Stimulated activated CD8-positive, alpha-beta memory T cell treated with anti-CD3 and anti-CD28 coated beads, Interleukin-7, amount 100 ng/mL, for 48 hours (primary cell): ENCODE measurements at regions not wholly inside any gene's neighbourhood (a gene's known extent, or its start where the extent isn't known, plus 50 kb on each side); places are given as distances from the start of the nearest gene placed in this dataset.

ENCODE experiments used
- DNase-seq, 2 donors: peaks; one replicate each; pipeline ENCODE4 v3.0.0-alpha.2; 2020; ENCODE audit warnings: low read depth in 1 of 2; ENCODE audit errors: extremely low read depth in 1 of 2

DNA sequence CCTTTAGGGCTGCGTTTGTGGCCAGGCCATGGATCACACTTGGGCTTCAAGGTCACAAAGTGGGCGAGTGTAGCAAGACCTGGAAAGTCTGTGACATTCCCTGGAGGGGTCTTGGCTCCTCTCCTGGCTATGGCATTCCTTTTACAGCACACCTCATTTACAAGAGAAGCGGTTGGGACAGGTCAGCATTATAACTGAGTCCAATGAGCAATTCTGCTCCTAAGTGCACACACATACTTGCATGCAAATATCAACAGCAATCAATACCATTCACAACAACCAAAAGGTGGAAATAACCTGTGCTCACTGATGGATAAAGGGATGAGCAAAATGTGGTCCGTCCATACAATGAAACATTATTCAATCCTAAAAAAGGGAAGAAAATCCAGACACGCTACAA lies 298.2 kb downstream of the CTTN start:
- DNase-seq: no peak

DNA sequence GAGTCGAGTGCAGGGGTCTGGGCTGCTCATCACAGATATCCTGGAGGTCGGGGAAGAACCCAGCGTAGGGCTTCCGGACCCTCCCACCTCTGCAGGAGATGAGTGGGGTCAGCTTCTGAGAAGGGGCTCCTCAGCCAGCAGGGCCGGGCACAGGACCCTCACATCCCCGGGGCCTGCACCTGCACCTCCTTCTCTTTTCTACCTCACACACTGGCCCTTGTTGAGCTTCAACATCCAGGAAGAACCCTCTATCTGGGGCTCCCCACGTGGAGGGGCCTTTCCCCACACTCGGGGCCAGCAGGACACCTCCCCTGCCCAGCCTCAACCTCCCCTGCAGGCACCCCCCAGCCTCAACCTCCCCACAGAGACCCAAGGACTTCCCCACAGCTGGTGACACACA lies 299.4 kb downstream of the CTTN start:
- no peak for DNase-seq

DNA sequence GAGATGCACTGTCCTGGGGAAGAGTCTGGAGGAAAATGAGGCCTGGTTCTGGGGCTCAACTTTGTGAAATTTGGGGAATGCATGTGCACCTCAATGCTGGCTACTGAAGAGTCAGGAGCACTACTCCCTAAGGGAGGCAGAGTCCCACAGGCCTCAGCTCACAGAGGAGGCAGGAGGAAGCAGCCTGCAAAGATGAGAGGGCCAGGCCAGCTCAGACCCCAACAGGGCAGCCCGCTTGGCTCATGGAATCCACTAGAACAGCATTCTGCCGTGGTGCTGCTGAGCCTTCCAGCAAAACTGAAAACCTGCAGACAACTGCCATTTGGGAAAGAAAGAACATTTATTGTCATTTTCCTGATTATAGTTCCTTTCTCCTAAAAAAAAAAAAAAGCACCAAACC lies 300.5 kb downstream of the CTTN start:
- DNase-seq: no peak

DNA sequence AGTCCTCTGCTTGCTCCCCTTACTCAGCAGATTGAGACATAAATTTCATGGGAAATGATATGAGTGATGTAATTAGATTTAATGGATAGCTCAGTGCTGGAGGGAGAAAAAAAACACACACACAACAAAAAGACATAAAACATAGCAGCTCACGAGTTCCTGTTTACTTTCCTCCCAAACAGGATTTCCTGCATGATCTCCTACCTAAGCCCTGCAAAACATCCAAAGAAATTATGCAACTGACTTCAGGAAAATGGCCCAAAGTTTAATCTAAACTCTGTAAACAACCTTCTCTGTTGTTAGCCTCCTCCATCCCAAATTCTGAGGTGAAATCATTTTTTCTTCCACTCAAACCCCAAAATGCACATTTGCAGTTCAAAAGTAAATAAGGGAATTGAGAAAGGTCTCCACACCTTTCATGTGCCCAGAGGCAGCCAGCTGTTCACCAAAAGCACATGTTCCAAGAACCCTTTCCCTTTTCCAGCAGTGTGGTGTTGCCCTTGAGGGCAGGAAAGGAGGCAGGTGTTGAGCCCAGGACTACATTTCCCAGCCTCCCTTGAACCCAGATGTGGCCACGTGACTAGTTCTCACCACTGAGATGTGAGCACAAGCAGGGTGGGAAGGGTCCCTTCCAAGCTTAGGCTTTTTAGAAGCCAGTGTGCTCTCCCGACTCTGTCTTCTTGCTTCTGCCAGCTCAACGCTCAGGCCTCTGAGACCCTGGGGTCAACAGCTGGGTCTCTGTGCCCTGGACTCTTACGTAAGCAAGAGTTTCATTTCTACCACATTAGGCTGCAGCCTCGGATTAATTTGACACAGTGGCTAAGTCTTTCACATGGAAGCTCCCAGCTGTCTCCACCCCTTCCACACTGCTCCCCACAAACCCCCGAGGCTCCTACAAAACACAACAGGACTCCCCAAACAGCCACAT lies 301.2 kb downstream of the CTTN start:
- DNase-seq: no peak

DNA sequence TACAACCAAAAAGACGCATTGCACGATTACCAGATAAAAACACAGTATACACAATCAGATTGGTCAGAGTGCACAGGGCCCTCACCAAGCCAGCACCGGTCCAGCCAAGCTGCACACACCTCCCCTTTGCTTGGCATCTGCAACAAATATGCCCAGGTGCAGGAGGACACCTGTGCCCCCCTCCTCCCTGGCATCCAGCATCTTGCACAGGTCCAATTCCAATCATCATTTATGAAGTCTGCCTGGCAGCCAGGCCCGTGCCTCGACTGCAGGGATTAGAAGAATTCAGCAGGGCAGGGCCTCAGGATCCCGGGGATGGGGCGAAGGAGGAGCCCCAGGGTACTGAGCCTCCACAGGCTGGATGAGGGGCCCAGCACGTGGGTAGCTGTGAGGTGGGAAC lies 302.1 kb downstream of the CTTN start:
- DNase-seq: no peak

DNA sequence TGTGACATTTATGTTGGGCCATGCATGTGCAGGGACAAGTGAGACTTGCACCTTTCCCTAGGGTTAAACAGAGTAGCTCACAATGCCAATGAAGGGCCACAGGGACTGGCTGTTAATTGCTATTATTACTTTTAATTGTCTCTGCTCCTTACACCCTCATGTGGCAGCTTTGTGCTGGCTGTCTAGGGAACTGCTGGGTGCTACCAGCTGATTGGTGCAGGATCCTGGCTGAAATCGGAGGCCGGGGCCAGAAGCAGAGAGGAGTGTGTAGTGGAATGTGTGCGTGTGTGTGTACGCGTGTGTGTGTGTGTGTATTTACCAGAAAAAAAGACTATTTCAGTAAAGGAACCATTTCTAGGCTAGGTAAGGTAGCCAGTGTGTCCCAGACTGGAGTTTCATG lies 302.5 kb downstream of the CTTN start:
- DNase-seq: no peak

DNA sequence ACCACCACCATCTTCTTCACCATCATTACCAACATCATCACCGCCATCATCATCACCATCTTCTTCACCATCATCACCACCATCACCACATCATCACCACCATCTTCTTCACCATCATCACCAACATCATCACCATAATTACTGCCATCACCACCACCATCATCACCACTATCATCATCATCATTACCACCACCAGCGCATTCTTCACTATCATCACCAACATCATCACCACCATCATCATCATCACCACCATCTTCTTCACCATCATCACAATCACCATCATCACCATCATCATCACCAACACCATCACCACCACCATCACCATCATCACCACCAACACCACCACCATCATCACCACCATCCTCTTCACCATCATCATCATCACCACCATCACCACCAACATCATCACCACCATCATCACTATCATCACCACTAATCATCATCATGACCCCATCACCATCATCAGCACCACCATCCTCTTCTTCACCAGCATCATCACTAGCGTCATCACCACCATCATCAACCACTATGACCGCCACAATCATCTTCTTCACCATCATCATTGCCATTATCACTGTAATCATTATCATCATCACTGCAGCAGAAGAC lies 303.8 kb downstream of the CTTN start:
- DNase-seq: no peak

DNA sequence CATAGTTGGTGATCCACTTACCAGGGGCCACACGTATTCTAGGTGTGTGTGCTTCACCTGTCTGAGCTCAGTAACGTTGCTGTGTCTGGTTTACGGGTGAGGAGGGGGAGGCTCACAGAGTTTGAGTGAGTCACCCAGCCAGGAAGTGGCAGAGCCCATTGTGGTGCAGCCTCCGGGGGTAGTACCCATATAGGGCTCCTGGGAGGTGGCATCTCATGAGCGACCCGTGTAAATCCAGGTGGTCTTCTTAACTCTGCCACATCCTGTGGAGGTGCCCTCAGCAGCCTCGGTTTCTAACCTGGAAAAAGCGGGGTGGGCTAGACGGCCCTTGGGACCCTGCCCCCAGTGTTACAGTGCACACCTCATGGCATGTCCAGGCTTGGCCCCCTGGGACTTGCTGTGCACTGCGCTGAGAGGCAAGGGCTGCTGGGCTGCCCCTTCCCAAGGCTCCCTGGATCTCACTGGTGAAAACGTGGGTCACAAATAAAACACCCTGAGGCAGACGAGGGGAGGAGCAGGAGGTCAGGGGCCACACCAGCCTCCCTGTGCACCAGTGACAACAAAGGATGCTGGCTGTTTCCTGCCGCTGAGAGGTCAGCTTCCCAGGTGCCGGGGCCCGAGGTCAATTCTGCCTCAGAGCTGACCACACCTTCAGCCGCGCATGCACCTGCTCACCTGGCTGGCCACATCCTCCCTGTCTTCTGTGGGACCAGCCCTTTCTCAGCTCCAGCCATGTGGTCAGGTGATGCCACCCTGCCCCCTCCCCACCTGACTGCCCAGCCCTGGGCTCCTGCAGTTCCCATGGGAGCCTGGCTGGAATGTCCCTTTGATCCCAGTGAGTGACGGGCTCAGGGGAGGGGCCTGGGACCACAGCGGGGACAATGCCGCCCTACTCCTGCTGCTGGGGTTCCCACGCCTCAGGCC lies 305.1 kb downstream of the CTTN start:
- no peak for DNase-seq

DNA sequence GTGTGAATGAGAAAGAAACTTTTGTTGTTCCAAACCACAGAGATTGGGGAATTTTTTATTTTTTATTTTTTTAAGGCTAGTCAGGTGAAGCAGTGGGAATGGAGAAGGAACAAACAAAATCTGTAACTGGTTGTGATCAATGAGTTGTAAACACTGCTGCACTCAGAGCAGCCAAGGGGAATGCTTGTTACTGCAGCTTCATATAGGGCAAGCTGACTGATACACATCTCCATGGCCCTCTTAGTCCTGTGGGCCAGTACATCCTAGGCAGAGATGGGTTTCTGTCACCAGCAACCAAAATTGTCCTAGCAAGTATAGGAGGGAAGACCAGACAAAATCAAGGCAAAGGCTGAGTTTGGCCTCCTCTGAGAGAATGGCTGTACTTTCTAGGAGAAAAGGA lies 306.8 kb downstream of the CTTN start:
- DNase-seq: no peak

DNA sequence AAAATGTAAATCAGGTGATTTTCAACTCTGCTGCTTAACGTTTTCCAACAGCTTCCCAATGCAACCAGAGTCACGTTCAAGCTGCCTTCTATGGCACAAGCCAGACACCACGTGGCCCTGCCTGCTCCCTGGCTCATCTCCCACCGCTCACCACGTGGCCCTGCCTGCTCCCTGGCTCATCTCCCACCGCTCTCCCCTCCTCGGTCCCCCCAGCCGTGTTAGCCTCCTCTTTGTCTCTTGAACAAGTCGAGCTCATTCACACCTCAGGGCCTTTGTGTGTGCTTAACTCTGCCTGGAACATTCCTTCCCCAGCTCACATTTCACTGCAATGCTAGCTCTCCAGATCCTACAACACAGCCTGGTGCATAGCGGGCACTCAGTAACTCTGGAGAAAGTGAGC lies 307.6 kb downstream of the CTTN start:
- no peak for DNase-seq

DNA sequence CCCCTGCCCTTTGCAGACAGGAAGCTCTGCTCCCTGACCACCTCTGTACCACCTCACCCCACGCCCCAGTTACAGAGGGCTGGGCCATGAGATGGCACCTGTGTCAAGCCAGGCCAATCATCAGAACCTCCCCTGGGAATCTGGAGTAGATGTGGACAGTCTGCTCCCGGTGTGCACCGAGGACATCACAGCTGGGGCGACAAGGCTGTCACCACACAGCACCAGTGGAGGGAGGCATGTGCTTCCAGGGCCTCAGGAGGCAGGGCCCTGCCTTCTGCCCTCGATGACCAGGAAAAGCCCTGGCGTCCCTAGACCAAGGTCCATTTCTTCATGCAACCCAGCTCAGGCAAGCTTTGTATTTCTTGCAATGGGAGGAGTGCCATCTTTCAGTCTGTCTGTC lies 309.5 kb downstream of the CTTN start:
- no peak for DNase-seq

DNA sequence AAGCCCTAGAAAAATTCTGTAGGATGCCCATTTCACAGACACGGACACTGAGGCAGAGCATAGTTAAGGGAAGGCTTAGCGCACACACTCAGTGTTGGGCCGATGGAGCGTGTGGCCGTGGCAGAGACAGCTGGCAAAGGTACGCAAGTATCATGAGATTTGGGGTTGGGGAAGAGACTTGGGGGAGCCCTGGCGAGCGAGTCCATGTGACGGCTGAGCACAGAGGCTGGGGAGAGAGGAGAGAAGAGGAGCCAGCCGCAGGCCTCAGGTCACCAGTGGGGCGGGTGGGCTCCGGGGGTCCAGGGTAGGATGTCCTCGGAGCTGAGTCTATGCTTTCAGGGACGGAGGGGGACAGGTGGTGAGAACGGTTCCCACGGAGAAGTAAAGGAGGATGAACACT lies 311.3 kb downstream of the CTTN start:
- DNase-seq: no peak

DNA sequence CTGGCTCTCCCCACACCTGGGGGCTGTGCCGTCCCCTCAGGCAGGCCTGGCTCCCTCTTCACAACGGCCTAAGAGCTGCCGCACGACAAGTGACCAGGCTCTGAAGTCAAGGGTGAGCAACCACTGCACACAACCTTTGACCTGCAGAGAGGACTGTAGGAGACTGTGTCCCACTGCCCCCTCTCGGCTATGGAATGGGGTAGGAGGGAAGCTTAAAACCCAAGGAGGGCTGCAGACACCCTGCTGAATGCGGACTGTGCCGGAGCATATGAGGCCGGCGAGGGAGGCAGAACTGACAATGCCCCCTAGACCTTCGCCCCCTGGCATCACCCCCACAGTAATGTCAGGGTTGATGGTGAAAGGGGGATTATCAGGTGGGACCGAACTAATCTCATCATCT lies 311.9 kb downstream of the CTTN start:
- no peak for DNase-seq

DNA sequence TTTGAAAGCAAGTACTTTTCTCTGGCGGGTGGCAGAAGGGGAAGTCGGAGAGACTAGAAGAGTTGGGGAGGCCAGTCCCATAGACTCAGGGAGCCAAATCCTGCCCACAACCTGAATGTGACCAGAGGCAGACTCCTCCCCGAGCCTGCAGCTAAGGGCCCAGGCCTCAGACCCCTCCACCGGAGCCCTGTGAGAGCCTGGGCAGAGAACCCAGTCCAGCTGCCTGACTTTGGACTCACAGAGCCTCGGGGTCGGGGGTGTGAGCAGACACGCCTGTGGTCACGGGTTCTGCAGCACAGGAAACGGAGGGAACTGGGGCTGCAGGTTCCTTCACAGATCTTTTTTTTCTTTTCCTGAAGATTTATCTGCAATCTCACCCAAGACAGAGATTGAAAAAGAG lies 312.3 kb downstream of the CTTN start:
- DNase-seq: no peak

DNA sequence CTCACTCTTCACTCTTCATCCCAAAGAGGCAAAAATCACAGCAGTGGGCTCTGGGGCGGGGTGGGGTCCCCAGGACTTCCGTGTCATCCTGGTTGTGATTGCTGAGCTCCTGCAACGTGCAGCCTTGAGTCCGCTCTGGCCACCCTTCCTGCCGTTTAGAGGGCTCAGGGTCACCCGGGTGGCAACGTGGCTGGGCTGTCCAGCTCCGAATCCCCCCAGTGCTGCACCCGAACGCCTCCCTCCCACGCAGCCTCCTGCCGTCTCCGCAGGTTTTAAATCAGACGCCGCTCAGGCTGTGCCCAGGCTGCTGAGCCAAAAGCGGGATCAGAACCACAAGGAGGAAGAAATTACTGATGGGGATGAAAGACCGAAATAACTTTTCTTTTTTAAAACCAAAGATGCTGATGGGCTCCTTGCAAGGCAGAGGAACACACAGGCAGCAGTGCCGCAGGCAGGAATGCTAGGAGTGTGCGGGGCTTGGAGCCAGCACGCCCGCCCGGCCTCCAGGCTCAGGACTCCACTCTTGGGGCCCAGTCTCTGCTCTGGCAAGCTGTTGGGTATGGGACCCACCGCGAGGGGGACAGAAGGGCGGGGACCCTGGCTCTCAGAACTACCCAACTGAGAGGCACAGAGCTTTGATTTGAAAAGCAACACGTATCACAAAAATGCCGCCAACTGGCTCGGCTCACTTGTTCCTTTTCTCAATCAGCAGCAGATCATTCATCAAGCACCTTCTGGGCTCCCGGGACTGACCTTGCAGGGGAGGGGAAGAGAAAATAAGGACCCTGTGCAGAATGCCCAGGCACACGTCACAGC lies 313.0 kb downstream of the CTTN start:
- DNase-seq: no peak

DNA sequence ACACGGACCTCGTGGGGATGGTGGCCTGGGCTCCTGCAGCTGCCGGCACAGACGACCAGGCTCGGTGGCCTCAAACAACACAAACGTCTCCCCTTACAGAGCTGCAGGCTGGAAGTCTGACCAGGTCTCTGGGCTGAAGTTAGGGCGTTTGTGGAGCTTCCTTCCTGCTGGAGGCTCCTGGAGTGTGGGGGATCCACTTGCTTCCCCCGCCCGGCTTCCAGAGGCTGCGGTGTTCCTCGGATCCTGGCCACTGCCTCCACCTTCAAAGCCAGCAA lies 313.5 kb downstream of the CTTN start:
- no peak for DNase-seq

DNA sequence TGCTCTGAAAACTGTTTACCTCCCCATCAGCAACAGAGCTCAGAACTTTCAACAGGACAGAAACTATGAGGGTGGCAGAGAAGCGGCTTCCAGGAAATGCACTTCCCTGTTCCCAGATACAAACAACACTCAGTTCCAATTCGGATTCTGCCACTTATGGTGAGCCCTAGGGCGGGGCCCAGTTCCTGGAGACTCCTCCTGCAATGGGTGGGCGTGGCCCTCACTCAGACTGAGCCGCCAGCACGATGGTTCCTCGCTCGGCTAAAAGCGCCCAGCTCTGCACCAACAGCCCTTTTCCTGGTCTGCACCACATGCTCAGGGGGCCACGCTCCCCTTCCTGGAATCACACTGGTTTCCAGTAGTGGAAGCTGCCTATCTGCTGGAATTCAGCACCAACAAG lies 314.1 kb downstream of the CTTN start:
- no peak for DNase-seq

DNA sequence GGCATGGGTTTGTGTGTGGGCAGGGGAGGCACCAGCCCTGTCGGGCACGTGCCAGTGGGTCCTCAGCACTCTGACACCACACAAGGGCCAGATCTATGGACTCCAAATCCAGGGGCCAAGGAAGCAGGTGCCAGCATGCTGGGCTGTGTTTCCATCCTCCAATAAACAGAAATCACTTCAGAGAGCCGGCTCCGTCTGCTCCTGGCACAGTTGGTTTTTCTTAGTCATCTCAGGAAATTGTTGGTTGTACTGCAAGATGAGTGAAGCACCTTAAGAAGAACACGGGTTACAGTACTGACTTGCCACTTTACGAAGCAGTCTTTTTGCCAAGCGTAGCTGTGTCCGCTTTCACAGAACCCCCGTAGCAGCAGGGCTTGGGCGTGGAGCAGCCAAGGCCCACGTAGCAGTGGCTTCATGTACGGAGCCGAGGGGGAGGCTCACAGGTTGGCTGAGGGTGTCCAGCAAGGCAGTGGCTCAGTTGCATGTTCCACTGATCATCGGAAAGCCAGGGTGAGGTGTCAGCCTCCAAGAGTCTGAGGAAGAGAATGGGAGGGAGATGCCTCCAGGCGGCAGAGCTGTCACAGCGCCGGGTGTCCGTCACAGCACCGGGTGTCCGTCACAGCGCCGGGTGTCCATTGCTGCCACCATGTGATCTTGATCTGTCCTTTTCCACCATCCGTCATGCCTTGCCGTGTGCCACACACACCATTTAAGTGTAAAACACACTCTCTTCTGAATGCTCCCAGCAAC lies 314.9 kb downstream of the CTTN start:
- DNase-seq: no peak

DNA sequence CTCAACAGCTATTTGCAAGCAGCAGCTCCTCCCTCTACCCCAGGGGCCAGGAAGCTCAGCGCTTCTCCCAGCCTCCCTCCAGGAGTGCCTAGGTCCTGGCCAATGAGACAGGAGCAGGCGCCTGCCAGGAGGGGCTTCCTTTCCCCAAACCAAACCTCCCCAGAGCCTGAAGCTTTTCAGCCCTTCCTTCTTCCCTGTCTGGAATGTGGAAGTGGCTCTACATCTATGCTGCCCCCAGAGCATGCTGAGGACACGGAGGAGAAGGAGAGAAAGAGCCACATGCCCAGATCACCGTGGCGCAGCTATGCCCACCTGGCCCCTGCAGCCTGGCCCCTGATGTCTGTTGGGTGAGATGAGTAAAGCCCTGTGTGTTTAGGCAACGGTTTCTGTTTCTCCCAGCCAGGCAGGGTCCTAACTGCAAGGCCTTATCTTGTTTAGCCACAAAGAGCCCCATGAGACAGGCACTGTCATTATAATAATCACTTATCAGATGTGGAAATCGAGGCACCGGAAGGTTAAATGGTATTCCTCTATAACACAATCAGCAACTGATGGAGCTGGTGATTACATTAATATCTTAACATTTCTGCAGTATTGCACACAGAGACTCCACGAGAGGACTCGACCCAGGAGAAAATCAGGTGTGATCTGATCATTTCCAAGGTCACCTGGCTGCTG lies 315.8 kb downstream of the CTTN start:
- no peak for DNase-seq
